DND-41 (cell line): ENCODE measurements at regions not wholly inside any gene's neighbourhood (a gene's known extent, or its start where the extent isn't known, plus 50 kb on each side); places are given as distances from the start of the nearest gene placed in this dataset.

Source experiments
- CTCF ChIP-seq: IDR thresholded peaks from 2 replicates; pipeline ENCODE4 v1.5.1; 2012; ENCODE audit warnings: borderline replicate concordance, low read length, moderate library complexity, mild to moderate bottlenecking; ENCODE audit not compliant: poor library complexity, severe bottlenecking; ENCODE audit errors: extremely low read depth
- EZH2 ChIP-seq: IDR thresholded peaks from 3 replicates; pipeline ENCODE4 v1.6.1; 2012; ENCODE audit warnings: borderline replicate concordance, low read depth, mild to moderate bottlenecking, moderate library complexity, low read length, inconsistent platforms; ENCODE audit not compliant: severe bottlenecking

- TF ChIP-seq CTCF, result peak; percentile 85
- TF ChIP-seq EZH2, result no peak
These were observed 1324.9 kb upstream of the CDH8 start for GRCh38 chr16:63361032-63361624.
